Endodermal cell (in vitro differentiated cells): ENCODE measurements at regions not wholly inside any gene's neighbourhood (a gene's known extent, or its start where the extent isn't known, plus 50 kb on each side); places are given as distances from the start of the nearest gene placed in this dataset.

ENCODE experiments used
- DNase-seq: peaks from one replicate; pipeline ENCODE4 v3.0.0-alpha.2; 2017
- H3K27ac ChIP-seq: 2 replicates; pipeline ENCODE4 v1.5.1; 2013; ENCODE audit warnings: mild to moderate bottlenecking, low read depth, low read length, moderate library complexity
- H3K27me3 ChIP-seq: 2 replicates; pipeline ENCODE4 v1.6.1; 2013; ENCODE audit warnings: mild to moderate bottlenecking, low read length, moderate library complexity; ENCODE audit not compliant: insufficient read depth, control insufficient read depth, poor library complexity, severe bottlenecking
- H3K36me3 ChIP-seq: 2 replicates; pipeline ENCODE4 v1.7.0; 2013; ENCODE audit warnings: mild to moderate bottlenecking, low read length, moderate library complexity; ENCODE audit not compliant: control insufficient read depth, insufficient read depth
- H3K4me1 ChIP-seq: one replicate; pipeline ENCODE4 v1.7.0; 2013; ENCODE audit warnings: low read length; ENCODE audit not compliant: control insufficient read depth, insufficient read depth
- H3K4me3 ChIP-seq: 2 replicates; pipeline ENCODE4 v1.5.1; 2013; ENCODE audit warnings: mild to moderate bottlenecking, low read length, moderate library complexity
- H3K9ac ChIP-seq: 2 replicates; pipeline ENCODE4 v1.6.1; 2013; ENCODE audit warnings: mild to moderate bottlenecking, low read length, moderate library complexity; ENCODE audit not compliant: poor library complexity, severe bottlenecking; ENCODE audit errors: extremely low read depth
- H3K9me3 ChIP-seq: 2 replicates; pipeline ENCODE4 v1.6.1; 2013; ENCODE audit warnings: mild to moderate bottlenecking, low read length, moderate library complexity; ENCODE audit not compliant: control insufficient read depth
- H3K27ac Mint-ChIP-seq: 2 replicates; pipeline ENCODE4 v1.8.0; 2020; ENCODE audit warnings: mixed read lengths
- H3K27me3 Mint-ChIP-seq: 2 replicates; pipeline ENCODE4 v1.8.0; 2021; ENCODE audit warnings: mild to moderate bottlenecking, mixed read lengths; ENCODE audit not compliant: insufficient read depth
- H3K36me3 Mint-ChIP-seq: 2 replicates; pipeline ENCODE4 v1.8.0; 2020; ENCODE audit warnings: low read depth, mixed read lengths
- H3K4me1 Mint-ChIP-seq: 2 replicates; pipeline ENCODE4 v1.8.0; 2020; ENCODE audit warnings: mixed read lengths
- H3K4me3 Mint-ChIP-seq: 2 replicates; pipeline ENCODE4 v1.8.0; 2020; ENCODE audit warnings: mild to moderate bottlenecking, moderate library complexity, mixed read lengths
- H3K9me3 Mint-ChIP-seq: 2 replicates; pipeline ENCODE4 v1.8.0; 2020; ENCODE audit warnings: mild to moderate bottlenecking, mixed read lengths
- WGBS, 2 experiments: methylation state at CpG; one replicate each; pipeline versions ENCODE4 v1.1.5 to v1.1.7; 2013; ENCODE audit warnings: missing lambda C conversion rate in 2 of 2, mixed read lengths in 1 of 2; ENCODE audit not compliant: insufficient coverage in 1 of 2, insufficient read length in 1 of 2; 5-methylcytosine and 5-hydroxymethylcytosine counted together
- TF ChIP-seq, protein P1 (sequence below): fragments of 200-600 bp; sonication (generic); conservative IDR thresholded peaks from 2 replicates; pipeline ENCODE4 v1.5.0; 2021; ENCODE audit warnings: antibody characterized with exemption, mild to moderate bottlenecking

DNA sequence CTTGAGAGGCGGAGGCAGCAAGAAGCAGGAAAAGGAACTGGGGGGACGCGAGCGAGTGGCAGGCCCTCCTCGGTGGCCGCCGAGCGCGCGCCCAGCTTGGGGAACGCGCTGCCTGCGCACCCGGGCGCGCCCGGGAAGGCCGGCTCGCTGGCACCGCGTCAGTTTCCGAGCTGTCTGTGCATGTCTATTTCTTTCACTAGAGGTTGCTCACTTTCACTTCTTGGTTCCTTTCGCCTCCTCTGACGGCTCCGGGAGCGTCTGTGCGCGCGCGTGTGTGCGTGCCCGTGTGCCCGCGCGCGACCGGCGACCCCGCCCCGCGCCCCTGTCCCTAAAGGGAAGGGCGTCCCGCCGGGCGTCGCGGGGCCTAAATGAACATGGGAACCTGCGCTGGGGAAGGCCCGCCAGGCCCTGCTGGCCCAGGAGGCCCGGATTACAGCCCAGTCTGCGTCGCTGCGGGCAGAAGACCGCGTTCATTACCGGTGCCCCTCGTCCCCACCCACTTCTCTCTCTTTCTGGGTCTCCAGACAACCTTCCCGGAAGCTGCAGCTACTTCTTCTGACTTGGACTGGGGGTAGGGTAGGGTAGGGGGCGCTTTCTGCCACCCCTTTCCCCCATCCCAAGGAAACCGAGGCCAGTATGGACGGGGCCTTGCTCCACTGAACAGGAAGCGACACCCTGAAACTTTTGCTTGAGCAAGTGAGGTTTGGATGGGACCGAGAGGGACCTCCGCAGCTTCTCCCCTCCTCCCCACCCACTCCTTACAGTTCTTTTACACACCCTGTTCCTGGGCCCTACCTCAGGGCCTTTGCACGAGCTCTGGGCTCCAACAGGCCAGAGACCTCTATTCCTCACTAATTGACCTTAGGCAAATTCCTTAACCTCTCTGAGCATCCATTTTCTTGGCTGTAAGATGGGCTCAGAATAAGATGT, 205.8 kb upstream of the IER5L start:
- TF ChIP-seq, protein P1, sequence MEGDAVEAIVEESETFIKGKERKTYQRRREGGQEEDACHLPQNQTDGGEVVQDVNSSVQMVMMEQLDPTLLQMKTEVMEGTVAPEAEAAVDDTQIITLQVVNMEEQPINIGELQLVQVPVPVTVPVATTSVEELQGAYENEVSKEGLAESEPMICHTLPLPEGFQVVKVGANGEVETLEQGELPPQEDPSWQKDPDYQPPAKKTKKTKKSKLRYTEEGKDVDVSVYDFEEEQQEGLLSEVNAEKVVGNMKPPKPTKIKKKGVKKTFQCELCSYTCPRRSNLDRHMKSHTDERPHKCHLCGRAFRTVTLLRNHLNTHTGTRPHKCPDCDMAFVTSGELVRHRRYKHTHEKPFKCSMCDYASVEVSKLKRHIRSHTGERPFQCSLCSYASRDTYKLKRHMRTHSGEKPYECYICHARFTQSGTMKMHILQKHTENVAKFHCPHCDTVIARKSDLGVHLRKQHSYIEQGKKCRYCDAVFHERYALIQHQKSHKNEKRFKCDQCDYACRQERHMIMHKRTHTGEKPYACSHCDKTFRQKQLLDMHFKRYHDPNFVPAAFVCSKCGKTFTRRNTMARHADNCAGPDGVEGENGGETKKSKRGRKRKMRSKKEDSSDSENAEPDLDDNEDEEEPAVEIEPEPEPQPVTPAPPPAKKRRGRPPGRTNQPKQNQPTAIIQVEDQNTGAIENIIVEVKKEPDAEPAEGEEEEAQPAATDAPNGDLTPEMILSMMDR, result peak; percentile 9
- Histone ChIP-seq H3K4me3 (peak overlapping the region; percentile 67), H3K9ac (no peak overlapping the region), H3K27ac (no peak overlapping the region), H3K36me3 (no peaks in the 10 kb centered on the region), H3K4me1 (no peaks in the 10 kb centered on the region), H3K27me3 (no peaks in the 10 kb centered on the region), H3K9me3 (no peaks in the 10 kb centered on the region)
- no peaks in the 10 kb centered on the region for H3K4me1 Mint-ChIP-seq
- WGBS, 2 experiments, result 15 to 17% methylated on average over 22 to 65 of the region's 65 CpGs
- peaks cover 17% of the 10 kb centered on the region for H3K27me3 Mint-ChIP-seq
- peak; percentile 78 for DNase-seq
- H3K27ac Mint-ChIP-seq, result no peak overlapping the region
- no peaks in the 10 kb centered on the region for H3K36me3 Mint-ChIP-seq
- H3K9me3 Mint-ChIP-seq, result no peaks in the 10 kb centered on the region
- peak overlapping the region; percentile 54 for H3K4me3 Mint-ChIP-seq

DNA sequence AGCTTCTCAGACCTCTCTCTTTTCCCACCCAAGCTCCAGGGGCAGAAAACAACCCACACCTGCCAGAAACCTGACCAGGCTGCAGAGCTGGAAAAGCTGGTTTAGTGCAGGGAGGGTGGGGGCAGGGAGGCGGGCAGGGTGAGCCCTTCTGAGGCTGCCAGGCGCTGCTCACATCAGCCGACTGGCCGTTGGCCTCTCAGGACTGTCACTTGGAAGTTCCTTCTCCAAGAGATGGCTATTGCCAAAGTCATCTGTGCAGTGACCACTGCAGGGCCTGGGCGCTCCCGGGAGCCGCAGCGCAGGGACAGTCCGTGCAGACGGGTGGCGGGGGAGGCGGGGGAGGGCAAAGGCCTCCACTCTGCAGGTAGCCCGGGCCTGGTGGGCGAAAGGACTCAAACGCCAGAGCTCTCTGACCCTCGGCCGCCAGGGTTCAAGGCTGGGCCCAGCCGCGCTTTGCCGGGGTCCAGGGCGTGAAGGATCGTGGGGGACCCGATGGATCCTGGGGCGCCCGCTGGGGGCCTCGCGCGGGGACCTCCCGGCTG, 205.0 kb upstream of the IER5L start:
- no peak overlapping the region for H3K27ac ChIP-seq
- WGBS, 2 experiments, result 30 to 38% methylated on average over 18 to 29 of the region's 29 CpGs
- Mint-ChIP-seq H3K27me3 (peaks cover 17% of the 10 kb centered on the region), H3K36me3 (no peaks in the 10 kb centered on the region), H3K4me3 (peak overlapping the region; percentile 54), H3K4me1 (no peaks in the 10 kb centered on the region), H3K27ac (no peak overlapping the region), H3K9me3 (no peaks in the 10 kb centered on the region)
- no peak overlapping the region for H3K4me3 ChIP-seq
- peak; percentile 80 for DNase-seq
- no peaks in the 10 kb centered on the region for H3K36me3 ChIP-seq
- no peaks in the 10 kb centered on the region for H3K4me1 ChIP-seq
- TF ChIP-seq, protein P1, result peak; percentile 16
- H3K27me3 ChIP-seq, result no peaks in the 10 kb centered on the region
- no peak overlapping the region for H3K9ac ChIP-seq
- H3K9me3 ChIP-seq, result no peaks in the 10 kb centered on the region

DNA sequence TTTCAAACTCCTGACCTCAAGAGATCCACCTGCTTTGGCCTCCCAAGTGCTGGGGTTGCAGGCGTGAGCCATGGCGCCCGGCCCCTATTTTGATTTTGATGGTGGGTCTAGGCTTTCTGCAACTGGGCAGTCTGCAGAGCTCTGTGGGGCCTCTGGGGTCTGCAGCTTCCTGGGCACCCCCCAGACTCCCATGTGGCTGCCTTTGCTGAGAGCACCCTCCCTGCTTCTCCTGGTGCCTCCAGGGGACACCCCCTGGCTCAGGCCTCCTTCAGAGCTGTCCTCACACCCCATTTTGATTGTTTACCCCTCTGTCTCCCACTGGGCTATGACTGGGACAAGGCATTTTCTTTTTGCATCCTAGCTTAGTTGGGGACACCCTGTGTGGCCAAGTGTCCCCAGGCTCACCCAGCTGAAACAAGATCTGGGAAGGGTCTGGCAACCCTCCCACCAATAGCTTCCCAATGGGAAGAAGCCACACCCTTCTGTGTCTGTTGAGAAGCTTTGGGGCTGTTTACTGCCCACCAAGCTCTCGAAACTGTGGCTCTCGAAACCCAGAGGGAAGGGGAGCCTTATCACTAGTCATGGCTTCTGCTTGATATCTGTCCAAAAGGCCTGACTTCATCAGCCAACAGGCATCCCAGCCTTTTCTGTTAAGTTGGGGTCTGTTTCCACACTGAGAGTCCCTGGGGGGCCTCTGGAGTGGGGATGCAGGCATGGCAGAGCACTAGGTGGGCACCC, 204.4 kb upstream of the IER5L start:
- Mint-ChIP-seq H3K4me3 (peak overlapping the region; percentile 54), H3K9me3 (no peaks in the 10 kb centered on the region), H3K27me3 (peaks cover 17% of the 10 kb centered on the region), H3K4me1 (no peaks in the 10 kb centered on the region), H3K27ac (no peak overlapping the region), H3K36me3 (no peaks in the 10 kb centered on the region)
- Histone ChIP-seq H3K27me3 (no peaks in the 10 kb centered on the region), H3K4me3 (no peak overlapping the region), H3K27ac (no peak overlapping the region), H3K4me1 (no peaks in the 10 kb centered on the region), H3K9me3 (no peaks in the 10 kb centered on the region), H3K9ac (no peak overlapping the region), H3K36me3 (no peaks in the 10 kb centered on the region)
- DNase-seq, result no peak
- TF ChIP-seq, protein P1, result no peak
- WGBS, 2 experiments, result 87 to 90% methylated on average over 2 to 5 of the region's 5 CpGs
